NCI-H1417 (cell line): ENCODE measurements at regions not wholly inside any gene's neighbourhood (a gene's known extent, or its start where the extent isn't known, plus 50 kb on each side); places are given as distances from the start of the nearest gene placed in this dataset.
"Not testable (repeated sequence)": the region's sequence is repeated elsewhere in the genome, so short reads cannot be mapped to it uniquely, and the experiment has no call there.

Experiments used
- DNase-seq, 3 experiments: peaks; one replicate each; lab custom pipeline; 2025; lab: John Stamatoyannopoulos, UW

GRCh38 chrX:56343219-56343618 lies 111.1 kb downstream of the KLF8 start:
- DNase-seq, result peak in 1 of 3 experiments; percentile 4

- DNase-seq, result no peak
These were observed 111.5 kb downstream of the KLF8 start for GRCh38 chrX:56343664-56344063.

GRCh38 chrX:56358145-56358544 lies 126.0 kb downstream of the KLF8 start:
- DNase-seq, result not testable (repeated sequence)

DNA sequence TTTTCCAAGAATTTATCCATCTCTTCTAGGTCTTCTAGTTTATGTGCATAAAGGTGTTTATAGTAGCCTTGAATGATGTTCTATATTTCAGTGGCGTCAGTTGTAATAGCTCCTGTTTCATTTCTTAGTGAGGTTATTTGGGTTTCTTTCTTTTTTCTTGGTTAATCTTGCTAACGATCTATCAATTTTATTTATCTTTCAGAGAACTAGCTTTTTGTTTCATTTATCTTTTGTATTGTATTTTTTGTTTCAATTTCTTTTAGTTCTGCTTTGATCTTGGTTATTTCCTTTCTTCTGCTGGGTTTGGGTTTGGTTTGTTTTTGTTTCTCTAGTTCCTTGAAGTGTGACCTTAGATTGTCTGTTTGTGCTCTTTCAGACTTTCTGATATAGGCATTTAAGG lies 133.0 kb downstream of the KLF8 start:
- DNase-seq, result not testable (repeated sequence)

DNA sequence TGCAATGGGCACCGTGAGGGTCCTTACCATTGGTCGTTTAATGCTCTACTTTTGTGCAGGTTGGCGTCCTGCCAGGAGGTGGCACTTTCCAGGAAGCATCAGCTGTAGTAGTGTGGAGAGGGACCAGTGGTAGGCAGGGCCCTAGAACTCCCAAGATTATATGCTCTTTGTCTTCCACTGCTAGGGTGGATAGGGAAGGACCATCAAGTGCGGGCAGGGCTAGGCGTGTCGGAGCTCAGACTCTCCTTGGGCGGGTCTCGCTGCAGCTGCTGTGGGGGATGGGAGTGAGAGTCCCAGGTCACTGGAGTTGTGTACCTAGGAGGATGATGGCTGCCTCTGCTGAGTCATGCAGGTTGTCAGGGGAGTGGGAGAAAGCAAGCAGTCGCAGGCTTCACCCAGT lies 134.7 kb downstream of the KLF8 start:
- DNase-seq, result no peak

DNA sequence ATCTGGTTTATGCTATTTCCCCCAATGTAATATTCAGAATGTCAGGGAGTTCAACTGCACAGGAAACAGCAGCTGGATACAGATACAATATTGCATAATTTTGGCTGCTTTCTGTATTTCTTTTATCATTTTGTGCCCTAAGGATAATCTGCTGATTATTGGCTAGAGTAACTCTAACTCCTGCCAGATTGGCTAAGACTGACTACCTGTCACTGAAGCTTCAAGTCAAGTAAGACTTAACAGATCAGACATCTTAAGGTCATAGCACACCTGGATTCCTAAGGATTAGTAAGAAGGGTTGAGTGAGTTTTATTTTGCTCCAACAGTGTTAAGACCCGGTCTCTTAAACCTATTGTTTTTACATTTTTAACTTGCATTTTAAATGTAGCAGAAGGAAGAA lies 136.8 kb downstream of the KLF8 start:
- no peak for DNase-seq

- DNase-seq, result not testable (repeated sequence)
These were observed 148.0 kb downstream of the KLF8 start for GRCh38 chrX:56379984-56380780.

GRCh38 chrX:56382278-56382677 lies 150.1 kb downstream of the KLF8 start:
- DNase-seq, result no peak

GRCh38 chrX:56385336-56385735 lies 153.2 kb downstream of the KLF8 start:
- DNase-seq, result no peak

- DNase-seq, result no peak
These were observed 153.8 kb downstream of the KLF8 start for GRCh38 chrX:56385960-56386359.

DNA sequence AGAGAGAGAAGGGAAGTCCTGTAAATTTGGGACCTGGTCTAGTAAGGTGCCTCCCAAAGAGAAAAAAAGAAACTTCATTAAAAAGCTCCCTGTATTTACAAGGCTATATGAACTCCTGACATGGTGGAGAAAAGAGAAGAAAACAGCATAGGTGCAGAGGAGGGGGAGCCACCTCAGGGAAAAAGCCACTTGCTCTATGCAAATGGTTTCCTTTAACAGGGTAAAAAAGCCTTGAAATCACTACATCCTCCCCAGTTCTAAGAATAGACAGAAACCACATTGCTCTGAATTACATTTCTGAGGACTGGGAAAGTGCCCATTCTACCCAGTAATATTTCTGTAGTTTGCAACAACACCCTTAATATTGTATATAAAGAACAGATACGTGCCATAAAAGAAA lies 165.5 kb downstream of the KLF8 start:
- DNase-seq, result no peak

DNA sequence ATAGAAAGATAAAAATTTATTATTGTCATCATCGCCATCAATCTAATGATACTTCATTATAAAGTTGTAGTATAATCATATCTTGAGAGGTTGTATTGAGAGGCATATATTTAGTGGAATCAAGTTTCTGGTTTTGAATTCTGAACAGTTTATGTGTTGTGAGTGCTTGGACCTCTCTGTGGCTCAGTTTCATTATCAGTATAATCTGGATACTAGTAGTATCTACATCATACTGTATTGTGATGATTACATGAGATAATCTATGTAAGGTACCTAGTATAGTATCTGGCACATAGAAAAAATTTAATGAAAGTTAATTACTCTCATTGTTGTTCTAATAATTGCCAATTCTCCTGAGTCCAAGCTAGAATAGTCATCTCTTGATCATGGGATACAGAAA lies 161.2 kb upstream of the UBQLN2 start:
- DNase-seq, result no peak

- no peak for DNase-seq
These were observed 133.8 kb upstream of the UBQLN2 start for GRCh38 chrX:56429581-56429980.

GRCh38 chrX:56451981-56452380 lies 111.4 kb upstream of the UBQLN2 start:
- DNase-seq, result not testable (repeated sequence)

GRCh38 chrX:56462389-56462788 lies 101.0 kb upstream of the UBQLN2 start:
- DNase-seq, result no peak

GRCh38 chrX:56468441-56468840 lies 95.0 kb upstream of the UBQLN2 start:
- DNase-seq, result no peak

DNA sequence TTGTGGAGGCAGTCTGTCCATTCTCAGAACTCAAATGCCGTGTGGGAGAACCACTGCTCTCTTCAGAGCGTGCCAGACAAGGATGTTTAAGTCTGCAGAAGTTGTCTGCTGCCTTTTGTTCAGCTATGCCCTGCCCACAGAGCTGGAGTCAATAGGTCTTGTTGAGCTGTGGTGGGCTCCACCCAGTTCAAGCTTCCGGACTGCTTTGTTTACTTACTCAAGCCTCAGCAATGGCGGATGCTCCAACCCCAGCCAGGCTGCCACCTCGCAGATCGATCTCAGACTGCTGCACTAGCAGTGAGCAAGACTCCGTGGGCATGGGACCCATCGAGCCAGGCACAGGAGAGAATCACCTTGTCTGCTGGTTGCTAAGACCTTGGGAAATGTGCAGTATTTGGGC lies 68.5 kb upstream of the UBQLN2 start:
- DNase-seq, result peak in 1 of 3 experiments; percentile 7

DNA sequence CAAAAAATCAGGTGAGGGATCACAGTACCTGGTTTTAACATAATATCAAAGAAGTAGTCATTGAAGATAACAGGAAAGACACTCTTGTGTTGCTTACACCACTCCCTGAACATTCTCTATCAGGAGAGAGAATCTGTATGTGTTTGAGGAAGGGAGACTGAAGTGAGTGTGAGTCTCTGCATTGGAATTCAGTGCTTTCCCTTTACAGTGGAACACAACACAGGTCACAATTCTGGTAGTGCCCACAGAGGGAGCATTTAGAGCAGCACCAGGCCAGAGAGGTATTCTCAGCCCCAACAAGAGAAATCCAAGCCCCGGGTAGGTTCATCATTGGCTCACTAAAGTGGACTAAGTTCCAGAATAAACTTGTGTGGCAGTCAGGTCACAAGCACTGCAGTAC lies 64.7 kb upstream of the UBQLN2 start:
- no peak for DNase-seq

- DNase-seq, result no peak
These were observed 64.1 kb upstream of the UBQLN2 start for GRCh38 chrX:56499372-56499771.

DNA sequence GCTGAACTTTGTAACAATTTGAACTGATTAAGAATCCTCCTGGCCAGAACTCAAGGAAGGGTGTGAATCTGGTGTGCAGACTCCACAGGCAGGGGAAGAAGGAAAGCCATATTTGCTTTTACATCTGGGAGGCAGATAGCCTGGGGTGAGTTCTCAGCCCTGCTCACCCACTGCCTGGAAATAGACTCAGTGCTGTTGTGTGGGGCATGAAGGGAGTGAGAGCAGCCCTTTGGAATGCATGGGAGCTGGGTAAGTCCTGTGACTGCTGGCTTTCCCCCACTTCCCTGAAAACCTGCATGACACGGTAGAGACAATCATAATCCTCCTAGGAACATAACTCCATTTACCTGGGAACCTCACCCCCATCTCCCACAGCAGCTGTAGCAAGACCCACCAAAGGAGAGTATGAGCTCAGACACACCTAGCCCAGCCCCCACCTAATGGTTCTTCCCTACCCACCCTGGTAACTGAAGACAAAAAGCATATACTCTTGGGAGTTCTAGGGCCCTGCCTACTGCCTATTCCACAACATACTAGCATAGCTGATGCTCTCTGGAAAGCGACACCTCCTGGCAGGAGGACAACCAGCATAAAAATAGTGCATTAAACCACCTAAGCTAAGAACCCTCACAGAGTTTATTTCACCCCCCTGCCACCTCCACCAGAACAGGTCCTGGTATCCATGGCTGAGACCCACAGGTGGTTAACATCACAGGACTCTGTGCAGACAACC lies 59.3 kb upstream of the UBQLN2 start:
- no peak for DNase-seq

DNA sequence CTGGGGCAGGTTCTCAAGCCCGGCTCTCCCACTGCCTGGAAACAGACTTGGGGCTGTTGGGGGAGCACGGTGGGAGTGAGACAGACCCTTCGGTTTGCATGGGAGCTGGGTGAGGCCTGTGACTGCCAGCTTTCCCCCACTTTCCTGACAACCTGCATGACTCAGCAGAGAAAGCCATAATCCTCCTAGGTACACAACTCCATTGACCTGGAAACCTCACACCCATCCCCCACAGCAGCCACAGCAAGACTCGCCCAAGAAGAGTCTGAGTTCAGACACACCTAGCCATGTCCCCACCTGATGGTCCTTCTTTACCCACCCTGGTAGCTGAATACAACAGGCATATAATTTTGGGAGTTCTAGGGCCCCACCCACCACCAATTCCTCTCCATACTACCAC lies 57.6 kb upstream of the UBQLN2 start:
- DNase-seq, result no peak
